Heart right ventricle (tissue), 16 donors: ENCODE measurements at regions not wholly inside any gene's neighbourhood (a gene's known extent, or its start where the extent isn't known, plus 50 kb on each side); places are given as distances from the start of the nearest gene placed in this dataset.

Experiments used
- ATAC-seq, 8 donors: fragments of 200-7000 bp; cut with Tn5 transposase; one replicate each; pipeline ENCODE4 v1.9.1; 2020; ENCODE audit warnings: mild to moderate bottlenecking in 8 of 8, moderate library complexity in 8 of 8, moderate number of reproducible peaks in 1 of 8
- DNase-seq, 2 donors: peaks; one replicate each; pipeline ENCODE4 v3.0.0-alpha.2; 2020
- H3K27ac ChIP-seq, 10 donors: fragments of 200-600 bp; sonication (generic) in 2 of 10; one replicate each; pipeline versions ENCODE4 v1.5.0 to v1.8.0; 2020 to 2022; ENCODE audit warnings: mild to moderate bottlenecking in 3 of 10
- H3K27me3 ChIP-seq, 7 donors: fragments of 200-600 bp; one replicate each; pipeline ENCODE4 v1.8.0; 2021 to 2022; ENCODE audit warnings: mild to moderate bottlenecking in 2 of 7
- H3K36me3 ChIP-seq, 9 donors: fragments of 200-600 bp; sonication (generic) in 1 of 9; one replicate each; pipeline versions ENCODE4 v1.5.0 to v1.8.0; 2020 to 2022; ENCODE audit warnings: mild to moderate bottlenecking in 2 of 9
- H3K4me1 ChIP-seq, 9 donors: fragments of 200-600 bp; sonication (generic) in 1 of 9; one replicate each; pipeline versions ENCODE4 v1.5.0 to v1.8.0; 2020 to 2022; ENCODE audit warnings: mild to moderate bottlenecking in 4 of 9
- H3K4me3 ChIP-seq, 10 donors: fragments of 200-600 bp; sonication (generic) in 2 of 10; one replicate each; pipeline versions ENCODE4 v1.5.0 to v1.8.0; 2020 to 2022; ENCODE audit warnings: mild to moderate bottlenecking in 7 of 10, moderate library complexity in 2 of 10
- H3K9me3 ChIP-seq, 11 donors: fragments of 200-600 bp in 10 of 11; sonication (generic) in 2 of 11; one replicate each; pipeline versions ENCODE4 v1.5.0 to v1.8.0; 2013 to 2022; ENCODE audit warnings: mild to moderate bottlenecking in 2 of 11, control low read depth in 1 of 11, moderate library complexity in 1 of 11
- CTCF ChIP-seq, 9 donors: fragments of 200-600 bp; sonication (generic) in 2 of 9; IDR thresholded peaks; one replicate each; pipeline versions ENCODE4 v1.5.0 to v1.8.0; 2021 to 2022; ENCODE audit warnings: antibody characterized with exemption in 9 of 9, mild to moderate bottlenecking in 5 of 9, moderate library complexity in 1 of 9
- WGBS, 2 donors: extraction: QIAGEN DNeasy Blood & Tissue Kit; methylation state at CpG; one replicate each; pipeline ENCODE4 v1.1.7; 2013; ENCODE audit warnings: inconsistent platforms in 1 of 2; 5-methylcytosine and 5-hydroxymethylcytosine counted together
- intact Hi-C, 10 donors: fragments of 100-400 bp; cut with DNase I; formaldehyde crosslinking; loops; one replicate each; pipeline versions ENCODE4 v1.11.1 to v1.14.2; 2022
- donor health status: Arrhythmogenic right ventricular cardiomyopathy.
- donor health status: ischemic (EF 13 %, LVEDD 7.1; RV severe dilation, severe dysfunction).
- donor health status: healthy with polysubstance abuse.
- donor health status: DM: no; HTN: yes; CAD: no.
- donor health status: DM: no; HTN: no; CAD: no.
- donor health status: ischemic (EF 25% LVEDD 6.9; RV normal size, moderate dysfunction).
- donor health status: ischemic (EF 25% LVEDD 5.7; RV mildly dilated, moderate dysfunction).
- donor health status: healthy.
- donor health status: DM: yes; HTN: yes; CAD: no.
- donor health status: Ischemic cardiomyopathy.
- donor health status: ischemic (EF 35%, LVEDD 5.7; RV mildly dilated, moderate dysfunction).
- donor health status: nonischemic (EF 11% LVEDD 7.7; RV severe dilation, severe dysfunction).
- donor health status: DM: yes; HTN: yes; CAD: no.
- donor health status: PGD.
- donor health status: ischemic (EF 29% LVEDD 5.4; RV normal size, mild dysfunction).
- donor health status: nonischemic (EF 23%, LVEDD 6.1; RV moderate dilation, normal function).

DNA sequence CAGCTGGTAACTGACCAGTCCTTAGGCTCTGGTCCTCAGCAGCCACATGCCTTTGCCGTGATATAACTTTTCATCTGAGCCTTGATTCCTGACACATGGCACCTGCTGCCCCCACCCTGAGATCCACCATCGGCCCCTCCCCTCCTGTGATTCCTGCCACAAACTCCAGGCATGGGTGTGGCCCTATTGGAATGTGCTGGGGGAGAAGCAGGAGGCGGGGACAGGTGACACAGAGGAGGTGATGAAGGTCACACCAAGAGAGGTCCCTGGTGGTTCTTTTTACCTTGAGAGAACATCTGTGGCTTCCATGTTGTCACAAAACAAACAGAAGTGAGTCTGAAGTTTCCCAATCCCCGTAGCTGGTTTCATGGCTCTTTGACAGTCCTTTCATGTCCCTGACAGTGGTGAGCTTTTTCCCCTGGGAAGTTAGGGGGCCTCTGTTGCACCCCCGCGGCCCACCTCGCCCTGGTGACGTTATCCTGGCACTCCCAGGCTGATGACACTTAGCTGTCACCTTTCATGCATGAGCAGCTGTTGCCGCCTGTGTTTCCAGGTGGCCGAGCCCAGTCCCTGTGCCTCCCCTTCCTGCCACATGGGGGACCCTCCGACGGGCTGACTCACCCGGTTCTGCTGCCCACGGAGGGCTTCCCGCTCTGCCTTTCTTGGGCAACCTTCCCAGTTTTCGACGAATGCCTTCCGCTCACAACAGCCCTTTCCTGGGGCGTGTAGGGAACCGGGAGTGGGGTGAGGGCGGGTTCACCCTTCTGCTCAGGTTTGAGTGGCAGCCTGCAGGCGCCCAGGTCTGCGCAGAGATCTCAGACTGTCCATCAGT lies 66.3 kb upstream of the GLI2 start:
- Histone ChIP-seq H3K27ac (no peak overlapping the region), H3K36me3 (no peaks in the 10 kb centered on the region), H3K27me3 (peaks cover 0 to 53% (median 36%) of the 10 kb centered on the region in 7 donors), H3K4me3 (no peak overlapping the region), H3K4me1 (peaks cover 0 to 9% (median 0%) of the 10 kb centered on the region in 9 donors), H3K9me3 (peaks cover 0 to 29% (median 15%) of the 10 kb centered on the region in 11 donors)
- intact Hi-C loops, result loop anchor here in 2 of 10 donors (5.0 to 10.0 kb wide), 2 partner anchors 115 to 162 kb away; no protein-coding TSS in a partner anchor
- peak in 5 of 9 donors; percentile 23 to 40 (median 37) for TF ChIP-seq CTCF (IDR thresholded peaks at IDR 0.05)
- 18 to 20% methylated on average over 23 of the region's 23 CpGs for WGBS, 2 donors
- ATAC-seq, result peak in 6 of 8 donors; percentile 30 to 61 (median 44)
- no peak for DNase-seq

DNA sequence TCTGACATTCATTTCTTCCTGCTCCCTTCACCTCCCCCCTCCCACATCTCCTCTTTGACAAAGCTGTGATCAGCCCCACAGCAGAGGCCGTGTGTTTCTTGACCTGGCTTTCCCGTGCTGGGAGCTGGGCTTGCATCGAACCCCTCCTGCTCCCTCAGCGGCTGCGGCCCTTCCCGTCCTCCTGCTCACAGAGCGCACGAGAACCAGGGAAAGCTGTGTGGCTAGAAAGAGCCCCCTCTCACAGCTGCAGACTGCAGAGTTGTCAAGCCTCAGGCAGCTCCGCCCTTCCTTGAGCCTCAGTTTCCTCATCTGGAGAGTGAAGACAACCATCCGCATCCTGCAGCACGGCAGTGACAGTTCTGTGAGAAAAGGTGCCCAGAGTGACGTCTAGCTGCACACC lies 65.7 kb upstream of the GLI2 start:
- H3K36me3 ChIP-seq, result no peaks in the 10 kb centered on the region
- intact Hi-C loops, result loop anchor here in 6 of 10 donors (5.0 to 10.0 kb wide), 7 partner anchors 85 to 565 kb away; no protein-coding TSS in a partner anchor
- no peak overlapping the region for H3K4me3 ChIP-seq
- DNase-seq (no peak), ATAC-seq (no peak)
- H3K27me3 ChIP-seq, result peaks cover 0 to 58% (median 37%) of the 10 kb centered on the region in 7 donors
- H3K27ac ChIP-seq, result no peak overlapping the region
- no peak for TF ChIP-seq CTCF (IDR thresholded peaks at IDR 0.05)
- 55 to 65% methylated on average over 12 of the region's 12 CpGs for WGBS, 2 donors
- H3K4me1 ChIP-seq, result peaks cover 0 to 9% (median 0%) of the 10 kb centered on the region in 9 donors
- peaks cover 0 to 23% (median 9%) of the 10 kb centered on the region in 11 donors for H3K9me3 ChIP-seq

- no peak for TF ChIP-seq CTCF (IDR thresholded peaks at IDR 0.05)
- H3K9me3 ChIP-seq, result peaks cover 0 to 21% (median 9%) of the 10 kb centered on the region in 11 donors
- ATAC-seq (no peak), DNase-seq (no peak)
- H3K4me1 ChIP-seq, result peaks cover 0 to 9% (median 0%) of the 10 kb centered on the region in 9 donors
- no peak overlapping the region for H3K27ac ChIP-seq
- intact Hi-C loops, result loop anchor here in 4 of 10 donors (5.0 to 10.0 kb wide), 6 partner anchors 86 to 566 kb away; no protein-coding TSS in a partner anchor
- peaks cover 0 to 62% (median 37%) of the 10 kb centered on the region in 7 donors for H3K27me3 ChIP-seq
- no peak overlapping the region for H3K4me3 ChIP-seq
- WGBS, 2 donors, result 70 to 78% methylated on average over 12 of the region's 12 CpGs
- no peaks in the 10 kb centered on the region for H3K36me3 ChIP-seq
These were observed 65.3 kb upstream of the GLI2 start for GRCh38 chr2:120670371-120670770.

DNA sequence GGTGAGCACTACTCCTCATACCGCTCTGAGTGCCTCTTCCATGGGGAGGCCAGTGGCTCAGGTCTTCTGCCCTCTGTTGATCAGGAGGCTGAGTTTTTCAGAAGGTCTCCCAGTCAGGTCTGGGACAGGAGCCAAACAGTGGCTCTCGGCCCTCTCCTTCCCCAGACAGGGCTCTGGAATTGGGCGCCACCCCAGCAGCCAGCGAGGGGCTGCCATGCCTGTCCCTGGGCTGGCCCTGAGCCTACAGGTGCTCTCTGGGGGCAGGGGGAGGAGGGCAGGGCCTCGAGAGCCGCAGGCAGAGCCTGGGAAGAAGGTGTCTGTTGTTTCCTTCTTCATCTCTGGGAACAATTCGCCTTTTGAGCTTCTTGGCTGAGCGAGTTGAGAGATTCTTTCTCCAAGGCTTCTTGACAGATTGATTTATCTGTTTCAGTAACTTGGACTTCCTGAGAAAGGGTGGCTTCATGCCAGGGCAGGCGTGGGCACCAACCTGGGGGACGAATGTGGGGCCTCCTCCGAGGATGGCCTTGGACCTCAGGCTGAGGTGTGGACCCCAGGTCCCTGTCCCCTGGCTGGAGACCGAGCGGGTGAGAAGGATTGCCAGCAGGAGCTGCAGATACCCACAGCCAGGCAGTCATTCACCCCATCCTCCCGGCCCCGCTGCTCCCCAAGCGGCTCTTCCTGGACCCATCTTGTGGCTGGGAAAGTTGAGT lies 64.7 kb upstream of the GLI2 start:
- Histone ChIP-seq H3K4me3 (no peak overlapping the region), H3K27ac (no peak overlapping the region), H3K36me3 (no peaks in the 10 kb centered on the region), H3K27me3 (peaks cover 0 to 68% (median 40%) of the 10 kb centered on the region in 7 donors), H3K9me3 (peaks cover 0 to 19% (median 9%) of the 10 kb centered on the region in 11 donors), H3K4me1 (peaks cover 0 to 9% (median 0%) of the 10 kb centered on the region in 9 donors)
- ATAC-seq (no peak), DNase-seq (no peak)
- intact Hi-C loops, result loop anchor here in 4 of 10 donors (5.0 to 10.0 kb wide), 6 partner anchors 86 to 566 kb away; no protein-coding TSS in a partner anchor
- WGBS, 2 donors, result 78 to 79% methylated on average over 16 of the region's 16 CpGs
- no peak for TF ChIP-seq CTCF (IDR thresholded peaks at IDR 0.05)
